ENCODE measurements at regions not wholly inside any gene's neighbourhood (a gene's known extent, or its start where the extent isn't known, plus 50 kb on each side); places are given as distances from the start of the nearest gene placed in this dataset.

DNA sequence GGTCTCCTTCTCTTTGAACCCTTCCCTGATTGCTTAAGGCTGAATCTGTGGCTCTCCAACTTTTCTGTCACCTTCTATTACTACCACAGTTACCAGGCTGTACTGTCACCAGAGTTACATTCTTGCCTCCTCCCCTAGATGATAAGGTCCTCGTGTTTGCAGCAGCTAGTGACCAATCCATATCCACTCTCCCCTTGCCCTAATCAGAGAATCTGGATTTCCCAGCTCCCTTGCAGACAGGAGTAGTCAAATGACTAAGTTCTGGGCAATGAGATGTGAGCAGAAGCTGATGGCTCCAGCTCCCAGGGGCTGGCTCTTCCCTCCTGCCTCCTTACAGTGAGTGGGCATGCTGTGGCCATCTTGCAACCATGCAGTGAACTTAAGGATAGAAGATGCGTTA, 95.4 kb upstream of the VGLL4 start:
- TF ChIP-seq CTCF (IDR thresholded peaks at IDR 0.05) (no peak), POLR2A (IDR thresholded peaks at IDR 0.05) (no peak), POLR2AphosphoS5 (IDR thresholded peaks at IDR 0.05) (no peak)
